Keratinocyte (primary cell): ENCODE measurements at regions not wholly inside any gene's neighbourhood (a gene's known extent, or its start where the extent isn't known, plus 50 kb on each side); places are given as distances from the start of the nearest gene placed in this dataset.

ENCODE experiments used
- DNase-seq: peaks from one replicate; pipeline ENCODE4 v3.0.0-alpha.2; 2011; ENCODE audit warnings: low read depth, missing footprints, low spot score
- FAIRE-seq: peaks from 2 replicates; lab custom pipeline; 2011; peaks lifted over from hg19 to GRCh38; lab: Jason Lieb, UNC
- H2AFZ ChIP-seq: 2 replicates; pipeline ENCODE4 v1.6.0; 2012; ENCODE audit warnings: low read length, control low read depth, inconsistent platforms; ENCODE audit not compliant: control insufficient read depth
- H3K27ac ChIP-seq: 2 replicates; pipeline ENCODE4 v1.5.1; 2011; ENCODE audit warnings: low read length; ENCODE audit not compliant: control insufficient read depth, insufficient read depth
- H3K27me3 ChIP-seq: 3 replicates; pipeline ENCODE4 v1.6.0; 2011; ENCODE audit warnings: low read length; ENCODE audit not compliant: control insufficient read depth, insufficient read depth; ENCODE audit errors: extremely low read depth
- H3K36me3 ChIP-seq, 2 experiments: 2 replicates in 1 of 2; 3 replicates in 1 of 2; pipeline ENCODE4 v1.5.1; 2011; ENCODE audit warnings: low read length in 2 of 2, mild to moderate bottlenecking in 1 of 2; ENCODE audit not compliant: control insufficient read depth in 2 of 2, insufficient read depth in 2 of 2; ENCODE audit errors: extremely low read depth in 1 of 2
- H3K4me1 ChIP-seq: 3 replicates; pipeline ENCODE4 v1.5.1; 2011; ENCODE audit warnings: low read length; ENCODE audit not compliant: control insufficient read depth, insufficient read depth; ENCODE audit errors: extremely low read depth
- H3K4me2 ChIP-seq: 3 replicates; pipeline ENCODE4 v1.6.0; 2011; ENCODE audit warnings: low read depth, low read length; ENCODE audit not compliant: control insufficient read depth, insufficient read depth; ENCODE audit errors: extremely low read depth
- H3K4me3 ChIP-seq, 3 experiments: fragments of 200-600 bp in 1 of 3; sonication (generic) in 1 of 3; 2 replicates in 2 of 3; 3 replicates in 1 of 3; pipeline ENCODE4 v1.5.1; 2011 to 2016; ENCODE audit warnings: low read length in 3 of 3, mild to moderate bottlenecking in 3 of 3, control low read depth in 2 of 3, inconsistent platforms in 1 of 3, low read depth in 1 of 3, mixed read lengths in 1 of 3, mixed run types in 1 of 3, moderate library complexity in 1 of 3; ENCODE audit not compliant: control insufficient read depth in 2 of 3, insufficient read depth in 2 of 3; ENCODE audit errors: extremely low read depth in 1 of 3
- H3K79me2 ChIP-seq: 2 replicates; pipeline ENCODE4 v1.6.0; 2012; ENCODE audit warnings: low read length; ENCODE audit not compliant: control insufficient read depth, insufficient read depth
- H3K9ac ChIP-seq: 3 replicates; pipeline ENCODE4 v1.6.0; 2011; ENCODE audit warnings: low read length; ENCODE audit not compliant: control insufficient read depth, insufficient read depth; ENCODE audit errors: extremely low read depth
- H3K9me1 ChIP-seq: 3 replicates; pipeline ENCODE4 v1.6.0; 2011; ENCODE audit warnings: low read length; ENCODE audit not compliant: control insufficient read depth, insufficient read depth; ENCODE audit errors: extremely low read depth
- H3K9me3 ChIP-seq: 2 replicates; pipeline ENCODE4 v1.5.1; 2012; ENCODE audit warnings: low read depth, low read length; ENCODE audit not compliant: control insufficient read depth
- H4K20me1 ChIP-seq: 3 replicates; pipeline ENCODE4 v1.6.0; 2011; ENCODE audit warnings: low read length; ENCODE audit not compliant: control insufficient read depth, insufficient read depth; ENCODE audit errors: extremely low read depth
- CTCF ChIP-seq, 3 experiments: IDR thresholded peaks in 1 of 3; conservative IDR thresholded peaks in 1 of 3; optimal IDR thresholded peaks in 1 of 3; 2 replicates in 2 of 3; 3 replicates in 1 of 3; pipeline versions ENCODE3 to v1.5.1; 2011; ENCODE audit warnings: low read length in 3 of 3, mild to moderate bottlenecking in 3 of 3, moderate library complexity in 2 of 3, control low read depth in 1 of 3, inconsistent platforms in 1 of 3; ENCODE audit not compliant: insufficient read depth in 2 of 3; ENCODE audit errors: extremely low read depth in 1 of 3
- EZH2 ChIP-seq: IDR thresholded peaks from one replicate; pipeline ENCODE4 v1.6.1; 2012; ENCODE audit warnings: inconsistent platforms, mild to moderate bottlenecking, low read length, moderate library complexity
- dilution Hi-C: fragments of 300-500 bp; cut with MboI; formaldehyde crosslinking; loops from one replicate; pipeline ENCODE4 v1.7.0; 2020; ENCODE audit warnings: low sequenced_read_pairs; ENCODE audit not compliant: extremely low pct_ligation_motif_present

- no peak for TF ChIP-seq EZH2
- TF ChIP-seq CTCF (optimal IDR thresholded peaks at IDR 0.05 in 1 of 3, IDR thresholded peaks at IDR 0.05 in 1 of 3, conservative IDR thresholded peaks at IDR 0.05 in 1 of 3; ENCODE audit: extremely low read depth in 1 of 3, insufficient read depth in 2 of 3, low read length in 3 of 3) = no peak
- no peaks in the 10 kb centered on the region for H3K79me2 ChIP-seq
- H3K27ac ChIP-seq = no peak overlapping the region
- H3K4me1 ChIP-seq = no peaks in the 10 kb centered on the region
- no peaks in the 10 kb centered on the region for H3K9me1 ChIP-seq
- no peaks in the 10 kb centered on the region for H3K9me3 ChIP-seq
- dilution Hi-C loops = no loop called here
- H3K27me3 ChIP-seq = no peaks in the 10 kb centered on the region
- H3K9ac ChIP-seq = no peak overlapping the region
- H4K20me1 ChIP-seq = no peaks in the 10 kb centered on the region
- no peaks in the 10 kb centered on the region for H3K36me3 ChIP-seq
- no peak overlapping the region for H3K4me2 ChIP-seq
- H3K4me3 ChIP-seq = no peak overlapping the region
- H2AFZ ChIP-seq = no peak overlapping the region
- FAIRE-seq = no peak
- DNase-seq = no peak
Measured at GRCh38 chr13:80946008-80946802, 605.3 kb upstream of the SPRY2 start.

GRCh38 chr13:80945328-80945727, 604.4 kb upstream of the SPRY2 start:
- no peak overlapping the region for H3K27ac ChIP-seq
- H3K4me1 ChIP-seq = no peaks in the 10 kb centered on the region
- no peaks in the 10 kb centered on the region for H4K20me1 ChIP-seq
- H3K9ac ChIP-seq = no peak overlapping the region
- no peak overlapping the region for H2AFZ ChIP-seq
- no peaks in the 10 kb centered on the region for H3K36me3 ChIP-seq
- no peak for FAIRE-seq
- no peak overlapping the region for H3K4me3 ChIP-seq
- H3K9me3 ChIP-seq = no peaks in the 10 kb centered on the region
- no peak for TF ChIP-seq EZH2
- no peak for TF ChIP-seq CTCF (optimal IDR thresholded peaks at IDR 0.05 in 1 of 3, IDR thresholded peaks at IDR 0.05 in 1 of 3, conservative IDR thresholded peaks at IDR 0.05 in 1 of 3; ENCODE audit: extremely low read depth in 1 of 3, insufficient read depth in 2 of 3, low read length in 3 of 3)
- dilution Hi-C loops = no loop called here
- H3K79me2 ChIP-seq = no peaks in the 10 kb centered on the region
- DNase-seq = no peak
- H3K4me2 ChIP-seq = no peak overlapping the region
- no peaks in the 10 kb centered on the region for H3K9me1 ChIP-seq
- H3K27me3 ChIP-seq = no peaks in the 10 kb centered on the region
